ENCODE measurements at regions not wholly inside any gene's neighbourhood (a gene's known extent, or its start where the extent isn't known, plus 50 kb on each side); places are given as distances from the start of the nearest gene placed in this dataset.

DNA sequence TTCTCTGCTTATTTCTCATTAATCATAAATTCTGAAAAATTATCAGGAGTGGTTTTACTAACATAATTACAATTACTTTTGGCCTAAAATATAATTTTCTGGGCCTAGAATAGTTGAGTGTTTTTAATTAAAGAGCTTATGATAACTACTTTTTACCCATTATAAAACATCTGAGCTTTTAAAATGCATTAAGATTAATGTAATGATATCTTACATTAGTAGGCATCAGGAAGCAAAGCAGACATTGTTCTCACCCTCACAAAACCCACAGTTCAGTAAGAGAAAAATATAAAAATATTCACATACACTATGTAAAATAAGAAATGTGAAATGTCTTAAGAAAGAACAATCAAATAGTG lies 443.7 kb upstream of the SEMA3A start:
- no peak for DNase-seq (ENCODE audit: low spot score)
- TF ChIP-seq EZH2phosphoT487 (IDR thresholded peaks at IDR 0.05; ENCODE audit: borderline replicate concordance, low read depth, low read length) = no peak
- TF ChIP-seq CTCF (conservative IDR thresholded peaks at IDR 0.05; ENCODE audit: low read length) = no peak
- Histone ChIP-seq H3K4me1 (ENCODE audit: insufficient read depth, low read length, poor library complexity, severe bottlenecking) (no peaks in the 10 kb centered on the region), H3K9me2 (ENCODE audit: insufficient read depth, low read length) (no peaks in the 10 kb centered on the region), H3K36me3 (ENCODE audit: insufficient read depth, low read length) (no peaks in the 10 kb centered on the region), H3K27ac (ENCODE audit: low read depth, low read length, poor library complexity, severe bottlenecking) (no peak overlapping the region), H3K9me3 (ENCODE audit: low read length) (0 out of 2 replicates have a peak, but pooled peaks cover 5% of the 10 kb centered on the region), H4K20me1 (ENCODE audit: insufficient read depth, low read length) (no peaks in the 10 kb centered on the region), H2AFZ (ENCODE audit: low read length) (no peak overlapping the region), H3K79me2 (ENCODE audit: insufficient read depth, low read depth, low read length) (no peaks in the 10 kb centered on the region), H3K4me2 (ENCODE audit: low read length) (no peak overlapping the region), H3K4me3 (ENCODE audit: low read depth, low read length, poor library complexity, severe bottlenecking) (no peak overlapping the region)
- no TSS peak for BruUV-seq (replicated peaks)
- intact Hi-C loops (cut with micrococcal nuclease; ENCODE audit: unreplicated experiment) = no loop called here
- POLR2A ChIA-PET = no interaction called here
- CTCF ChIA-PET (ENCODE audit: unreplicated experiment) = no interaction called here

- no peak for DNase-seq (ENCODE audit: low spot score)
- H3K9me2 ChIP-seq (ENCODE audit: insufficient read depth, low read length) = no peaks in the 10 kb centered on the region
- no peaks in the 10 kb centered on the region for H3K36me3 ChIP-seq (ENCODE audit: insufficient read depth, low read length)
- no peak overlapping the region for H3K27ac ChIP-seq (ENCODE audit: low read depth, low read length, poor library complexity, severe bottlenecking)
- no peak overlapping the region for H3K4me2 ChIP-seq (ENCODE audit: low read length)
- TF ChIP-seq EZH2phosphoT487 (IDR thresholded peaks at IDR 0.05; ENCODE audit: borderline replicate concordance, low read depth, low read length) (no peak), CTCF (conservative IDR thresholded peaks at IDR 0.05; ENCODE audit: low read length) (no peak)
- no TSS peak for BruUV-seq (replicated peaks)
- H3K9me3 ChIP-seq (ENCODE audit: low read length) = 0 out of 2 replicates have a peak, but pooled peaks cover 5% of the 10 kb centered on the region
- no peaks in the 10 kb centered on the region for H3K79me2 ChIP-seq (ENCODE audit: insufficient read depth, low read depth, low read length)
- no peak overlapping the region for H2AFZ ChIP-seq (ENCODE audit: low read length)
- intact Hi-C loops (cut with micrococcal nuclease; ENCODE audit: unreplicated experiment) = no loop called here
- H3K4me1 ChIP-seq (ENCODE audit: insufficient read depth, low read length, poor library complexity, severe bottlenecking) = no peaks in the 10 kb centered on the region
- ChIA-PET POLR2A (no interaction called here), CTCF (ENCODE audit: unreplicated experiment) (no interaction called here)
- H3K4me3 ChIP-seq (ENCODE audit: low read depth, low read length, poor library complexity, severe bottlenecking) = no peak overlapping the region
- no peaks in the 10 kb centered on the region for H4K20me1 ChIP-seq (ENCODE audit: insufficient read depth, low read length)
These were observed 443.2 kb upstream of the SEMA3A start for GRCh38 chr7:84637568-84638338.

DNA sequence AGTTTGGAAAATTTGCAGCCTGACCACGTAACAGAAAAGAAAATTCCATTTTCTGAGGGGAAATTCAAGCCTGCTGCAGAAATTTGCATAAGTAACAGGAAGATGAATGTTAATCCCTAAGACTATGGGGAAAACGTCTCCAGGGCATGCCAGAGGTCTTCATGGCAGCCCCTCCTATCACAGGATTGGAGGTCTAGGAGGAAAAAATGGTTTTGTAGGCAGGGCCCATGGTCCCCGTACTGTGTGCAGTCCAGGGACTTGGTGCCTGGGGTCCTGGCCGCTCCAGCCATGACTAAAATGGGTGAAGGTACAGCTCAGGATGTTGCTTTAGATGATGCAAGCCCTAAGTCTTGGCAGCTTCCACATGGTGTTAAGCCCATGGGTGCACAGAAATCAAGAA lies 437.3 kb upstream of the SEMA3A start:
- Histone ChIP-seq H3K4me2 (ENCODE audit: low read length) (no peak overlapping the region), H3K9me2 (ENCODE audit: insufficient read depth, low read length) (no peaks in the 10 kb centered on the region), H3K4me3 (ENCODE audit: low read depth, low read length, poor library complexity, severe bottlenecking) (no peak overlapping the region), H3K4me1 (ENCODE audit: insufficient read depth, low read length, poor library complexity, severe bottlenecking) (no peaks in the 10 kb centered on the region), H3K36me3 (ENCODE audit: insufficient read depth, low read length) (no peaks in the 10 kb centered on the region), H2AFZ (ENCODE audit: low read length) (no peak overlapping the region), H3K79me2 (ENCODE audit: insufficient read depth, low read depth, low read length) (no peaks in the 10 kb centered on the region), H4K20me1 (ENCODE audit: insufficient read depth, low read length) (no peaks in the 10 kb centered on the region), H3K9me3 (ENCODE audit: low read length) (0 out of 2 replicates have a peak, but pooled peaks cover 5% of the 10 kb centered on the region), H3K27ac (ENCODE audit: low read depth, low read length, poor library complexity, severe bottlenecking) (no peak overlapping the region)
- CTCF ChIA-PET (ENCODE audit: unreplicated experiment) = no interaction called here
- BruUV-seq (replicated peaks) = no TSS peak
- DNase-seq (ENCODE audit: low spot score) = no peak
- intact Hi-C loops (cut with micrococcal nuclease; ENCODE audit: unreplicated experiment) = no loop called here
- TF ChIP-seq EZH2phosphoT487 (IDR thresholded peaks at IDR 0.05; ENCODE audit: borderline replicate concordance, low read depth, low read length) (no peak), CTCF (conservative IDR thresholded peaks at IDR 0.05; ENCODE audit: low read length) (no peak)
- POLR2A ChIA-PET = no interaction called here
